ENCODE measurements at regions not wholly inside any gene's neighbourhood (a gene's known extent, or its start where the extent isn't known, plus 50 kb on each side); places are given as distances from the start of the nearest gene placed in this dataset.

GRCh38 chr12:65696227-65696626 lies 128.1 kb upstream of the HMGA2 start:
- ATAC-seq (peak in 1 of 2 experiments; percentile 7; a peak in 2 of 6 replicates), DNase-seq (ENCODE audit: low read depth in 1 of 2, low spot score in 1 of 2) (peak in 1 of 2 experiments; percentile 19), FAIRE-seq (no peak)
- ChIA-PET CTCF (interaction anchor here (0.7 to 2.1 kb wide), 3 partner anchors 37 to 146 kb away, joined by 3 to 10 read pairs (median 3); no protein-coding TSS in a partner anchor), POLR2A (interaction anchor here (1.1 kb wide), 1 partner anchor 45 kb away, joined by 6 read pairs; no protein-coding TSS in a partner anchor)
- TF ChIP-seq PBX3 (IDR thresholded peaks at IDR 0.05) (no peak), EP300 (IDR thresholded peaks at IDR 0.05) (no peak), RFX5 (IDR thresholded peaks at IDR 0.05) (no peak), HEYL (CRISPR knock-in tag; IDR thresholded peaks at IDR 0.05) (no peak), USF2 (IDR thresholded peaks at IDR 0.05) (no peak), MAX (IDR thresholded peaks at IDR 0.05) (no peak), CHD2 (IDR thresholded peaks at IDR 0.05; ENCODE audit: low read length, partially characterized antibody) (no peak), KDM1A (IDR thresholded peaks at IDR 0.05; ENCODE audit: low read depth) (no peak), BCL3 (IDR thresholded peaks at IDR 0.05) (no peak), CEBPB (IDR thresholded peaks at IDR 0.05) (no peak), ZFP36 (IDR thresholded peaks at IDR 0.05; ENCODE audit: borderline replicate concordance, partially characterized antibody) (no peak), REST (IDR thresholded peaks at IDR 0.05) (no peak), NFE2L2 (conservative IDR thresholded peaks at IDR 0.05; ENCODE audit: low read length) (no peak), MYC (IDR thresholded peaks at IDR 0.05; ENCODE audit: borderline replicate concordance, low read length) (no peak)
- H3K27ac ChIP-seq = peak overlapping the region; percentile 60 to 61
- H3K4me2 ChIP-seq = peak overlapping the region; percentile 59
- H3K4me1 ChIP-seq = peaks cover 30% of the 10 kb centered on the region
- H3K4me3 ChIP-seq = no peak overlapping the region
- H3K9me3 ChIP-seq = no peaks in the 10 kb centered on the region

- DNase-seq (ENCODE audit: low read depth in 1 of 2, low spot score in 1 of 2) (peak in 1 of 2 experiments; percentile 39), FAIRE-seq (no peak), ATAC-seq (peak; percentile 52 to 63; a peak in 3 of 6 replicates)
- no peaks in the 10 kb centered on the region for H3K9me3 ChIP-seq
- WGBS (ENCODE audit: missing lambda C conversion rate) = 83% methylated on average over 2 of the region's 2 CpGs
- H3K4me1 ChIP-seq = peaks cover 30% of the 10 kb centered on the region
- ChIA-PET POLR2A (interaction anchor here (1.0 kb wide), 1 partner anchor 42 kb away, joined by 4 read pairs; no protein-coding TSS in a partner anchor), CTCF (interaction anchor here (0.6 to 3.4 kb wide), 9 partner anchors 8 to 163 kb away, joined by 3 to 19 read pairs (median 4); no protein-coding TSS in a partner anchor)
- no peak overlapping the region for H3K27ac ChIP-seq
- H3K4me2 ChIP-seq = no peak overlapping the region
- no peak overlapping the region for H3K4me3 ChIP-seq
- TF ChIP-seq KDM1A (IDR thresholded peaks at IDR 0.05; ENCODE audit: low read depth) (no peak), HDAC2 (IDR thresholded peaks at IDR 0.05) (no peak), TP53 (CRISPR knock-in tag; IDR thresholded peaks at IDR 0.05) (no peak), CEBPB (IDR thresholded peaks at IDR 0.05) (0 out of 4 replicates have a peak, but pooled peaks of 1 of the 2 experiments have one; percentile 26), E2F6 (IDR thresholded peaks at IDR 0.05; ENCODE audit: borderline replicate concordance, low read depth) (no peak), CTCF (IDR thresholded peaks at IDR 0.05) (peak; percentile 25; the same call in 2 of the 3 replicates), ELK1 (IDR thresholded peaks at IDR 0.05; ENCODE audit: low read depth, low read length) (no peak), BHLHE40 (IDR thresholded peaks at IDR 0.05; ENCODE audit: low read depth, low read length) (no peak), EHF (CRISPR knock-in tag; IDR thresholded peaks at IDR 0.05) (no peak), HOXB13 (CRISPR knock-in tag; IDR thresholded peaks at IDR 0.05; ENCODE audit: low read depth) (no peak), PHF8 (IDR thresholded peaks at IDR 0.05; ENCODE audit: borderline replicate concordance, low read depth) (no peak), SMC3 (IDR thresholded peaks at IDR 0.05) (peak; percentile 28; the same call in 1 of the 3 replicates), RNF2 (IDR thresholded peaks at IDR 0.05; ENCODE audit: borderline replicate concordance, low read depth) (no peak), EHMT2 (IDR thresholded peaks at IDR 0.05; ENCODE audit: low read depth) (no peak), TFCP2L1 (CRISPR knock-in tag; IDR thresholded peaks at IDR 0.05) (no peak)
Observed at GRCh38 chr12:65699251-65699650, 125.0 kb upstream of the HMGA2 start.

Data from A549 (cell line).